ENCODE measurements at regions not wholly inside any gene's neighbourhood (a gene's known extent, or its start where the extent isn't known, plus 50 kb on each side); places are given as distances from the start of the nearest gene placed in this dataset.
"Not testable (repeated sequence)": the region's sequence is repeated elsewhere in the genome, so short reads cannot be mapped to it uniquely, and the experiment has no call there.

DNA sequence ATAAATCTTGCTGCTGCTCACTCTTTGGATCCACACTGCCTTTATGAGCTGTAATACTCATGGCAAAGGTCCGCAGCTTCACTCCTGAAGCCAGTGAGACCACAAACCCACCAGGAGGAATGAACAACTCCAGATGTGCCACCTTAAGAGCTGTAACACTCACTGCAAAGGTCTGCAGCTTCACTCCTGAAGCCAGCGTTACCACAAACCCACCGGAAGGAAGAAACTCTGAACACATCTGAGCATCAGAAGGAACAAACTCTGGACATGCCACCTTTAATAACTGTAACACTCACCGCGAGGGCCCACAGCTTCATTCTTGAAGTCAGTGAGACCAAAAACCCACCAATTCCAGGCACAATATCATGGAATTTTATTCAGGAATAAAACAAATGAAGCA, 1635.9 kb upstream of the SLC39A10 start:
- TF ChIP-seq, protein P1, sequence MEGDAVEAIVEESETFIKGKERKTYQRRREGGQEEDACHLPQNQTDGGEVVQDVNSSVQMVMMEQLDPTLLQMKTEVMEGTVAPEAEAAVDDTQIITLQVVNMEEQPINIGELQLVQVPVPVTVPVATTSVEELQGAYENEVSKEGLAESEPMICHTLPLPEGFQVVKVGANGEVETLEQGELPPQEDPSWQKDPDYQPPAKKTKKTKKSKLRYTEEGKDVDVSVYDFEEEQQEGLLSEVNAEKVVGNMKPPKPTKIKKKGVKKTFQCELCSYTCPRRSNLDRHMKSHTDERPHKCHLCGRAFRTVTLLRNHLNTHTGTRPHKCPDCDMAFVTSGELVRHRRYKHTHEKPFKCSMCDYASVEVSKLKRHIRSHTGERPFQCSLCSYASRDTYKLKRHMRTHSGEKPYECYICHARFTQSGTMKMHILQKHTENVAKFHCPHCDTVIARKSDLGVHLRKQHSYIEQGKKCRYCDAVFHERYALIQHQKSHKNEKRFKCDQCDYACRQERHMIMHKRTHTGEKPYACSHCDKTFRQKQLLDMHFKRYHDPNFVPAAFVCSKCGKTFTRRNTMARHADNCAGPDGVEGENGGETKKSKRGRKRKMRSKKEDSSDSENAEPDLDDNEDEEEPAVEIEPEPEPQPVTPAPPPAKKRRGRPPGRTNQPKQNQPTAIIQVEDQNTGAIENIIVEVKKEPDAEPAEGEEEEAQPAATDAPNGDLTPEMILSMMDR (IDR thresholded peaks at IDR 0.05 in 4 of 5, conservative IDR thresholded peaks at IDR 0.05 in 1 of 5) = not testable (repeated sequence)
- not testable (repeated sequence) for TF ChIP-seq POLR2A (IDR thresholded peaks at IDR 0.05)
